ENCODE measurements at regions not wholly inside any gene's neighbourhood (a gene's known extent, or its start where the extent isn't known, plus 50 kb on each side); places are given as distances from the start of the nearest gene placed in this dataset.

DNA sequence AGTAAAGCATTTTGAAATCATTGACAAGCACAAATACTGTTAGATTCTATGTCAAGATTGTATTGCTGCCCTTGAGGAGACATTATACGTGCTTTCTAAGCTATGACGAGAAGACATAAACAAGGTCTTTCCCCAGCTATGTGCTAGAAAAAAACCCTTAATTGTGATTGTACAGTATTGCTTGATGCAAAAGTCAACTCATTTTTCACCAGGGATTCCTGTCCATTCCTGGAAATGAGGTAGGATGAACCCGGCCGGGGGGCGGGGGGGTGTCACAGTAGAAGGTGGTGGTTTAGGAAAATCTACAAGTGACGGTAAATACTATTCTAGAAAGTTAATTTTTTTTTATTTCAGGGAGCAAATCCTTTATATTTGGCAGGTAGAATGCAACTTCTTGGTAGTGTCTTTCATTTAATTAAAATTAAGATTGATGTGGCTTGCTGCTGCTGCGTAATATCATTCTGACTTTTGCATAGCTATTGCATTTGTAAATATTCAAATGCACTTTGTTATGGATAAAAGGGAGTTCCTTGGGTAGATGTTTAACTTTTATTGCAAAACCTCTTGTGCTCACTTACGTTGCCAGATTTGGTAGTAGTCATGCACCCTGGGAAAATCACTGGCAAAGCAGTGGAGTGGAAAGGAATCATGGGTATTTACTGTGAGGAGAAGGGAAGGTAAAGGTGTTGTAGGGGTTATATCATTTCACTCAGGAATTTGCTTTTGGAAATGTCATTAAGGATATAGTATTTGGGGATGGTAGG lies 164.4 kb upstream of the PRPS1L1 start:
- no peak for DNase-seq (ENCODE audit: low read depth)
- H3K4me3 ChIP-seq (ENCODE audit: control insufficient read depth, low read depth, low read length), result no peak overlapping the region
- TF ChIP-seq CTCF (conservative IDR thresholded peaks at IDR 0.05; ENCODE audit: control insufficient read depth, insufficient read depth, low read depth, low read length), result no peak

- no peak for TF ChIP-seq CTCF (conservative IDR thresholded peaks at IDR 0.05; ENCODE audit: control insufficient read depth, insufficient read depth, low read depth, low read length)
- no peak for DNase-seq (ENCODE audit: low read depth)
- no peak overlapping the region for H3K4me3 ChIP-seq (ENCODE audit: control insufficient read depth, low read depth, low read length)
These were observed 167.0 kb upstream of the PRPS1L1 start for GRCh38 chr7:18194616-18195015.

DNA sequence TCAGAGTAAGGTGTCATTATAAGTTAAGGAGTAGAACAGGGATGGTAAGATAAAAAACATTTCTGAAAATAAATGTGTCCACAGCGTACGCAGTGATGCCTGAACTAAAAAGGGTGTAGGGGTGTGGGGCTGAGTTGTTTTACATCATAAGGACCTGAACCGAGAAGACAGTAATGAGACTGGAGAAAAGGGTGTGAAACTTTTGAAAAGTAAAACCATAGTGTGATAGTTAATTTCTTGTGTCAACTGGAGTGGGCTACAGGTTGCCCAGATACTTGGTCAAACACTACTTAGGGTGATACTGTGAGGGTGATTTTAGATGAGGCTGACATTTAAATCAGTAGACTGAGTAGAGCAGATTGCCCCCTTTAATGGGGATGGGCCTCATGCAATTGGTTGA lies 169.0 kb upstream of the PRPS1L1 start:
- no peak overlapping the region for H3K4me3 ChIP-seq (ENCODE audit: control insufficient read depth, low read depth, low read length)
- DNase-seq (ENCODE audit: low read depth), result no peak
- no peak for TF ChIP-seq CTCF (conservative IDR thresholded peaks at IDR 0.05; ENCODE audit: control insufficient read depth, insufficient read depth, low read depth, low read length)

GRCh38 chr7:18198868-18199267 lies 171.2 kb upstream of the PRPS1L1 start:
- TF ChIP-seq CTCF (conservative IDR thresholded peaks at IDR 0.05; ENCODE audit: control insufficient read depth, insufficient read depth, low read depth, low read length), result no peak
- H3K4me3 ChIP-seq (ENCODE audit: control insufficient read depth, low read depth, low read length), result no peak overlapping the region
- no peak for DNase-seq (ENCODE audit: low read depth)

DNA sequence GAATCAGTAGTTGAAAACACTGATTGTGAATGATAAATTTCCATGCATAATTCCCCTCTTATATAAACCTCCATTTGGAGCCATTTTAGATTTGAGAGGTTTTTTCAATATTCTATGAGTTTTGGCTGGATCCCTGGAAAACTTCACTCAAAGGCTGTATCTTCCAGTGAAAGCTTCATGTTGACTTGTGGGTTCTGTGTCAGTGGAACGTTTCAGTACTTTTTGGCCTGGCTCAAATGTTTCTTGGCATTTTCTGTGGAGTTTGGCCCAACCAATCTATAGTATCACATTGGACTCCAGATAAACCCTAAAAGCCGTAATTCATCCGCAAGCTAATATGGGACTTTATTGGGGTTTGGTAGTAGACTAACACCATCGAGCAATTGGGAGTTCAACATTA lies 172.6 kb upstream of the PRPS1L1 start:
- no peak for TF ChIP-seq CTCF (conservative IDR thresholded peaks at IDR 0.05; ENCODE audit: control insufficient read depth, insufficient read depth, low read depth, low read length)
- no peak for DNase-seq (ENCODE audit: low read depth)

DNA sequence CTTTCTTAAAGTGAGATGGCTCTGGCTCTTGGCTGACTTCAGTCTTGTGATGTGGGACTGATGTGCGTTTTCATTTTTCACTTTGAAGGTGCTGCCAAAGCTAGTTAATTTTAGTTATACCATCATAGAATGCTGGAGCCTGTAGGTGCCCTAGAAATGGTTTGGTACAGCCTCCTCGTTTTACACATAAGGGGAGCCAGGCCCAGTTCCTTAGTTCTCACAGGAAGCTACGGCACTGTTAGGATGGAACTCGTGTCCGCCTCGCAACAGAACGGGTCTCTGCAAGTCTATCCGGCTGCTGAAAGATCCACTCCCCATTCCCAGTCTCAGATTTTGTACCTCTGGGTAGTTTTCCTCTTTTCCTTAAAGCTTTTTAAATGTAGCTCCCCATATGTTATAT lies 173.2 kb upstream of the PRPS1L1 start:
- no peak for TF ChIP-seq CTCF (conservative IDR thresholded peaks at IDR 0.05; ENCODE audit: control insufficient read depth, insufficient read depth, low read depth, low read length)
- no peak for DNase-seq (ENCODE audit: low read depth)

More for the DNA sequence above, 172.6 kb upstream of the PRPS1L1 start:
- H3K4me3 ChIP-seq (ENCODE audit: control insufficient read depth, low read depth, low read length), result no peak overlapping the region

More for the DNA sequence above, 173.2 kb upstream of the PRPS1L1 start:
- H3K4me3 ChIP-seq (ENCODE audit: control insufficient read depth, low read depth, low read length), result no peak overlapping the region

All from fibroblast of mammary gland (primary cell).